ENCODE measurements at regions not wholly inside any gene's neighbourhood (a gene's known extent, or its start where the extent isn't known, plus 50 kb on each side); places are given as distances from the start of the nearest gene placed in this dataset.

DNA sequence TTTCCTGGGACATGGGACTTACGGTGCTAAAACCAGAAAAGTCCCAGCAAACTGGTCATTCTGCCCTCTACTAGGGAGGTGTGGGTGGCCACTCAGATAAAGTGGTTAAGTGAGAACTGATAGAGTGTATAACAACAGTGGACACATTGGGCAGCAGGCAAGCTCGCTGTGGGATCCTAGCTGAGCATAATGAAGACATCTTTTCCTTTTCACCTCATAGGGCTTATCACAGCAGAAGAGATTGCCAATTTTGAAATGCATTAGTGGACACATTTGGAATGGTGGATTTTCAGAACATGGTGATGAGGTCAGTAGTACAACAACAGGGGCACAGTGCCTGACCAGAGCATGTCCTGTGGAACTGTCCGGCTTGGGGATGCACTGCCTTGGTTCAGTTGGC is 477.1 kb upstream of the KIF2A start:
- H3K9me3 ChIP-seq: no peaks in the 10 kb centered on the region
- no peak overlapping the region for H3K27ac ChIP-seq
- TF ChIP-seq, protein P1, sequence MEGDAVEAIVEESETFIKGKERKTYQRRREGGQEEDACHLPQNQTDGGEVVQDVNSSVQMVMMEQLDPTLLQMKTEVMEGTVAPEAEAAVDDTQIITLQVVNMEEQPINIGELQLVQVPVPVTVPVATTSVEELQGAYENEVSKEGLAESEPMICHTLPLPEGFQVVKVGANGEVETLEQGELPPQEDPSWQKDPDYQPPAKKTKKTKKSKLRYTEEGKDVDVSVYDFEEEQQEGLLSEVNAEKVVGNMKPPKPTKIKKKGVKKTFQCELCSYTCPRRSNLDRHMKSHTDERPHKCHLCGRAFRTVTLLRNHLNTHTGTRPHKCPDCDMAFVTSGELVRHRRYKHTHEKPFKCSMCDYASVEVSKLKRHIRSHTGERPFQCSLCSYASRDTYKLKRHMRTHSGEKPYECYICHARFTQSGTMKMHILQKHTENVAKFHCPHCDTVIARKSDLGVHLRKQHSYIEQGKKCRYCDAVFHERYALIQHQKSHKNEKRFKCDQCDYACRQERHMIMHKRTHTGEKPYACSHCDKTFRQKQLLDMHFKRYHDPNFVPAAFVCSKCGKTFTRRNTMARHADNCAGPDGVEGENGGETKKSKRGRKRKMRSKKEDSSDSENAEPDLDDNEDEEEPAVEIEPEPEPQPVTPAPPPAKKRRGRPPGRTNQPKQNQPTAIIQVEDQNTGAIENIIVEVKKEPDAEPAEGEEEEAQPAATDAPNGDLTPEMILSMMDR (IDR thresholded peaks at IDR 0.05): no peak
- H3K36me3 ChIP-seq: no peaks in the 10 kb centered on the region
- no peaks in the 10 kb centered on the region for H3K4me1 ChIP-seq (ENCODE audit: control insufficient read depth in 1 of 2, insufficient read depth in 1 of 2, low read depth in 1 of 2, low read length in 1 of 2)
- H3K4me3 ChIP-seq (ENCODE audit: low read depth in 1 of 2, low read length in 1 of 2): no peak overlapping the region
- no peaks in the 10 kb centered on the region for H3K27me3 ChIP-seq

DNA sequence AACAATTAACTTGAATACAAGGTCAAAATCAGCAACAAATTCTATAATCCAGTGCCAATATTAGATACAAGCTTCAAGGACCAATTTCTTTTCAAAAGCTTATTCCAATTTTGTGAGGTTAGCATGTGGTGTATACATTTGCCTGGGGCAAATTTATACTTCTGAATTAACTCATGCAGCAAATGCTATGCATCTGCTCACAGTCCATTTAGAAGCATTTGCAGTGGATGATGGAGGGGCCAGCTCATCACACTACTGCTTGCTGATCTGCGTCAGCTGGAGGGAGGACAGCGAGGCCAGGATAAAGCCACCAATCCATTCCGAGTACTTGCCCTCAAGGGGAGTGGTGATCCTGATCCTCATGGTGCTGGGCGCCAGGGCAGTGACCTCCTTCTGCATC is 474.3 kb upstream of the KIF2A start:
- Histone ChIP-seq H3K9me3 (no peaks in the 10 kb centered on the region), H3K27ac (no peak overlapping the region), H3K36me3 (no peaks in the 10 kb centered on the region), H3K4me1 (ENCODE audit: control insufficient read depth in 1 of 2, insufficient read depth in 1 of 2, low read depth in 1 of 2, low read length in 1 of 2) (no peaks in the 10 kb centered on the region), H3K27me3 (no peaks in the 10 kb centered on the region), H3K4me3 (ENCODE audit: low read depth in 1 of 2, low read length in 1 of 2) (no peak overlapping the region)
- TF ChIP-seq, protein P1 (IDR thresholded peaks at IDR 0.05): no peak

DNA sequence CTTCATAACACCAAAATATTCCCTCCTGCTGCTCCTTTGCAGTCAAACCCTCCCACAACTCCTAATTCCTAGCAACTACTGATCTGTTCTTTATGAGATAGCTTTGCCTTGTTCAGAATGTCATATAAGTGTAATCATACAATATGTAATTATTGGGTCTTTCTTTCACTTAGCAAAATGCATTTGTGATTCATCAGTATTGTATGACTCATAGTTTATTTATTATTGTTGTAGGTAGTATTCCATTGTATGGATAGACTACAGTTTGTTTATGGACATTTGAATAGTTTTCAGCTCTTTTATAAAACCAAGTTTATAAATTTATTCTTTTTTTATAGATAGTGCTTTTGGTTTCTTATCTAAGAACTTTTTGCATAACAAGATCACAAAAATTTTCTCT is 468.2 kb upstream of the KIF2A start:
- H3K27me3 ChIP-seq: no peaks in the 10 kb centered on the region
- H3K36me3 ChIP-seq: no peaks in the 10 kb centered on the region
- no peaks in the 10 kb centered on the region for H3K4me1 ChIP-seq (ENCODE audit: control insufficient read depth in 1 of 2, insufficient read depth in 1 of 2, low read depth in 1 of 2, low read length in 1 of 2)
- no peak overlapping the region for H3K27ac ChIP-seq
- H3K4me3 ChIP-seq (ENCODE audit: low read depth in 1 of 2, low read length in 1 of 2): no peak overlapping the region
- no peaks in the 10 kb centered on the region for H3K9me3 ChIP-seq
- TF ChIP-seq, protein P1 (IDR thresholded peaks at IDR 0.05): no peak

DNA sequence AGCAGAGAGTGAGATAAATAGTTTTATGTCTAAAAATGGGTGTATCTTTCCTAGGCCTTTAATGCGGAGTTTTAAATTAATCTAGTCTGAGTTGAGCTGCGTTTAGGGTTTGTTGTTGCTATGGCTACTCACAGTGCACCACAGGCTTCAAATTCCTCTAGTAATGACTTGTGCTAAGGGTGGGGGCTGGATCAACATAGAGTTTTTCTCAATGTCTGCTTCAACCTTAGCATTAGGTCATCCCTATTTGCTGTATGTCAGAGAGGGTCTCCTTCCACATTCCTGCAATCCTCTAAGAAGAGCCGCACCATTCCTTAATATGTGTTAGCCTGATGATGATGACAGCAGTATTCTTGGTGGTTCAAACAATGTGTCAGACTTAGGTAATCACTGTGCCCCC is 465.6 kb upstream of the KIF2A start:
- TF ChIP-seq, protein P1 (IDR thresholded peaks at IDR 0.05): no peak

DNA sequence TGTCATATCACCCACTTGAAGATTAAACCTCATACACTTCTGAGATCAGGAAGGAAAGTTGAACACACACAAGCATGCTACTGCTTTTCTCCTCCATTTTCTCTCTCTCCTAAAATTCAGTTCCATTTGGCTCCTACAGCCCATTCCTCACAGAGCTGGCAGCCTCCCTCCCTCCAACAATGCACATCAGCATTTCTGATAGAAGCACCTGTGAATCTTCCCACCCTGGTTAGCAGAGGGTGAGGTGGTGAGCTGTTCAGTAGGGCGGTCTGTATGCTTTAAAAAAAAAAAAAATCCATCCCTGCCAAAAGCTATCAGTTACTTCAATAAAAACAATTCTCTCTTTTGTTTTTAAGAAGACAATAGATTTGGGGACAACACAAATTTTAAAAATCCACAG is 463.2 kb upstream of the KIF2A start:
- no peaks in the 10 kb centered on the region for H3K27me3 ChIP-seq
- TF ChIP-seq, protein P1 (IDR thresholded peaks at IDR 0.05): no peak
- no peaks in the 10 kb centered on the region for H3K36me3 ChIP-seq
- H3K9me3 ChIP-seq: no peaks in the 10 kb centered on the region
- no peak overlapping the region for H3K27ac ChIP-seq
- H3K4me1 ChIP-seq (ENCODE audit: control insufficient read depth in 1 of 2, insufficient read depth in 1 of 2, low read depth in 1 of 2, low read length in 1 of 2): no peaks in the 10 kb centered on the region
- H3K4me3 ChIP-seq (ENCODE audit: low read depth in 1 of 2, low read length in 1 of 2): no peak overlapping the region

More for the DNA sequence above, 465.6 kb upstream of the KIF2A start:
- no peaks in the 10 kb centered on the region for H3K27me3 ChIP-seq
- no peak overlapping the region for H3K27ac ChIP-seq
- no peaks in the 10 kb centered on the region for H3K36me3 ChIP-seq
- no peak overlapping the region for H3K4me3 ChIP-seq (ENCODE audit: low read depth in 1 of 2, low read length in 1 of 2)
- H3K4me1 ChIP-seq (ENCODE audit: control insufficient read depth in 1 of 2, insufficient read depth in 1 of 2, low read depth in 1 of 2, low read length in 1 of 2): no peaks in the 10 kb centered on the region
- no peaks in the 10 kb centered on the region for H3K9me3 ChIP-seq

DNA sequence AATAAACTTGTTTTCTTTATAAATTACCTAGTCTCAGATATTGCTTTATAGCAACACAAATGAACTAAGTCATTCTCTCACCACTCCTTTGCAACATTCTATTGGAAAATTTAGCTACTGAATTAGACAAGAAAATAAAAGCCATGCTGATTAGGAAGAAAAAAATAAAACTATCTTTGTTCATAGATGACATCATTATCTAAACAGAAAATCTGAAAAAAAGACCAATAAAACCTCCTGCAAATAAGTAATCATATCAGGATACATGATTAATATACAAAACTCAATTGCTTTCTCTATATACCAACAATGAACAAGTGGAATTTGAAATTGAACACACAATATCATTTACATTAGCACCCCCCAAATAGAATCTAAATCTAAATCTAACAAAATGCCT is 455.3 kb upstream of the KIF2A start:
- Histone ChIP-seq H3K9me3 (no peaks in the 10 kb centered on the region), H3K36me3 (no peaks in the 10 kb centered on the region), H3K27ac (no peak overlapping the region), H3K27me3 (no peaks in the 10 kb centered on the region), H3K4me1 (ENCODE audit: control insufficient read depth in 1 of 2, insufficient read depth in 1 of 2, low read depth in 1 of 2, low read length in 1 of 2) (no peaks in the 10 kb centered on the region), H3K4me3 (ENCODE audit: low read depth in 1 of 2, low read length in 1 of 2) (no peak overlapping the region)
- TF ChIP-seq, protein P1 (IDR thresholded peaks at IDR 0.05): no peak

All from neutrophil (primary cell).